GM12875 (cell line): ENCODE measurements at regions not wholly inside any gene's neighbourhood (a gene's known extent, or its start where the extent isn't known, plus 50 kb on each side); places are given as distances from the start of the nearest gene placed in this dataset.

ENCODE experiments used
- H3K4me3 ChIP-seq: one replicate; pipeline ENCODE4 v1.5.1; 2011; ENCODE audit warnings: low read depth, low read length, control low read depth
- CTCF ChIP-seq: IDR thresholded peaks from 2 replicates; pipeline ENCODE4 v1.5.1; 2011; ENCODE audit warnings: low read depth, mild to moderate bottlenecking, control low read depth, inconsistent platforms, low read length, moderate library complexity, borderline replicate concordance; ENCODE audit not compliant: insufficient read depth

DNA sequence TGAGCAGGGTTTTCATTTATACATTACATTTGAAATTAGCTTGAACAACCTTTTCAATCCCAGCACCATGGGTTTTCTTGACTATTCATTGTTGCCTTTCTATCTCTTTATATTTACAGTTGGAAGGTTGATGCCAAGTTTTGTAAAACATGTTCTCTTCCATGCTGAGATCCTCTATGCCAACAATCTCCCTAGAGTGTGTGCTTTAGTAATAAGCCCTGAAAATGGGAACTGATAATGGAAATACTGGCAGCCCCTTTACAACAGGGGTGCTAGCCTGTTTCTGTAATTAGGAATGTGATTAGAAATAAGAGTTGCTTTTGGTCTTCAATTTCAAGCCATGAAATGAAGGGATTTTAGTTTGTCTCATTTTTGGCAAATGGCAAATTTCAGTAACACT, 239.9 kb upstream of the NAALADL2 start:
- no peak for TF ChIP-seq CTCF
- H3K4me3 ChIP-seq = no peak overlapping the region

GRCh38 chr3:174620138-174620537, 239.0 kb upstream of the NAALADL2 start:
- TF ChIP-seq CTCF = no peak
- H3K4me3 ChIP-seq = no peak overlapping the region

DNA sequence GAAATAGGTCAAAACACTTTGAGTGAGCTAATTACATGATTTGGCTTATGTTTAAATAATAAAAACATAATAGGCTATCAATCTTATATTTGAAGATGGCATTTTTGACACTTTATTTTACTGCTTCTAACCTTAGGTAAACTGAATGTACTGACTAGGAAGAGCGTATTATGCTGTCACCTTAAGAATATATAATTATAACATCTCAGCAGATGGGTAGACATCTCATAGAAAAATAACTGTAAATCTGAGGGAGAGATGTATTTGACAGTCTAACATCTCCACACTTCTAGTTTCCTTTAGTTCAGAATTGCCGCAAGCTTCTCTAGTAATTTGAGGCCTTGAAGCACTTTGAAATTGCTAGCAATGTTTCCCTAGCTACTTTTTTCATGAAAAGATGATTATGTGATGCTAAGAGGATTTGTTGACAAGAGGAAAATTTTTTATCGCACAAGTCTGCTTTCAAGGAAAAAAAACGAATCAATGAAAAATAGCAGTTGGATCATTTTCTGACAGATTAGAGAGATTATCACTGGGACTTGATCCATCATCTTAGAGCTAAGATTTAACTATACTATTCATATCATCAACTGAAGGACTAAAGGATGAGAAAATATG, 238.2 kb upstream of the NAALADL2 start:
- no peak for TF ChIP-seq CTCF
- H3K4me3 ChIP-seq = no peak overlapping the region

DNA sequence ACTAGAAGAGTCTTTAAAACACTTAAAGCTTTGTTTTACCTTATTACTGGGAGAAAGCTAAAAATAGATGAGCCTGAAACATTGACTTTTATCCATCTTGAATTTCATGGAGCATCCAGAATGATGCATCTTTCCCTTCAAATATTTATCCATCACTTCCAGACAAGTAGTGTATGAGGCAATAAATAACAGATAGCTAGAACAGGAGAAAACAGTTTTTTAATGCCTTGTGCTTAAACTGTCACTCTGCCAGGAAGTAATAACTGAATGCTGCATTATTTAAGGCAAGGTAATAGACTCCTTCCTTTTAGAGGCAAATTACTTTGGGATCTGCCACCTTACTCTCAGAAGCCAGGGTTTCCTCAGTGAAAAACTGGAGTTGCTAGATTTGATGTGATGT, 225.8 kb upstream of the NAALADL2 start:
- TF ChIP-seq CTCF = no peak
- no peak overlapping the region for H3K4me3 ChIP-seq

- no peak overlapping the region for H3K4me3 ChIP-seq
- TF ChIP-seq CTCF = no peak
Observed at GRCh38 chr3:174636451-174636850, 222.7 kb upstream of the NAALADL2 start.

- H3K4me3 ChIP-seq = no peak overlapping the region
- no peak for TF ChIP-seq CTCF
Observed at GRCh38 chr3:174639406-174639805, 219.7 kb upstream of the NAALADL2 start.

DNA sequence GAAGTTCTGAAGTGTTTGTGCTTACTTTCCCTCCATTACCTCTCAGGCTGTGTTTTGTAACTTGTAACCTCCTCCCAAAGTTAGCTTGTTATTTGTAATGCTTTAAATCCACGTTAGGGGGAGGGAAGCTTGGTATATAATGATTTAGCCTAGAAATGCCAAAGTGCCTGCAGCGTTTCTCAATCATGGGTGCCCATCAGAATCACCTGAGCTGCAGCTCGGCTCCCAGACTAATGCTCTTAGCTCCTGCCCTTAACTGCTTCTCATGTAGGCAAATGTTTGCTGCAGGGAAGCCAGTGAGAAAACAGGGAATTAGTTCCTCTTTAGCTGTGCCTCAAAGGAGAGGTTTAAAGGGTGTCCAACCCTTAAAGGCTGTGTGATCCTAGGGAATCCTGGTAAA, 219.2 kb upstream of the NAALADL2 start:
- H3K4me3 ChIP-seq = no peak overlapping the region
- TF ChIP-seq CTCF = no peak
